ENCODE measurements at regions not wholly inside any gene's neighbourhood (a gene's known extent, or its start where the extent isn't known, plus 50 kb on each side); places are given as distances from the start of the nearest gene placed in this dataset.

- DNase-seq (ENCODE audit: low spot score) = no peak
- Histone ChIP-seq H3K27ac (no peak overlapping the region), H3K4me3 (no peak overlapping the region)
- TF ChIP-seq, protein P1, sequence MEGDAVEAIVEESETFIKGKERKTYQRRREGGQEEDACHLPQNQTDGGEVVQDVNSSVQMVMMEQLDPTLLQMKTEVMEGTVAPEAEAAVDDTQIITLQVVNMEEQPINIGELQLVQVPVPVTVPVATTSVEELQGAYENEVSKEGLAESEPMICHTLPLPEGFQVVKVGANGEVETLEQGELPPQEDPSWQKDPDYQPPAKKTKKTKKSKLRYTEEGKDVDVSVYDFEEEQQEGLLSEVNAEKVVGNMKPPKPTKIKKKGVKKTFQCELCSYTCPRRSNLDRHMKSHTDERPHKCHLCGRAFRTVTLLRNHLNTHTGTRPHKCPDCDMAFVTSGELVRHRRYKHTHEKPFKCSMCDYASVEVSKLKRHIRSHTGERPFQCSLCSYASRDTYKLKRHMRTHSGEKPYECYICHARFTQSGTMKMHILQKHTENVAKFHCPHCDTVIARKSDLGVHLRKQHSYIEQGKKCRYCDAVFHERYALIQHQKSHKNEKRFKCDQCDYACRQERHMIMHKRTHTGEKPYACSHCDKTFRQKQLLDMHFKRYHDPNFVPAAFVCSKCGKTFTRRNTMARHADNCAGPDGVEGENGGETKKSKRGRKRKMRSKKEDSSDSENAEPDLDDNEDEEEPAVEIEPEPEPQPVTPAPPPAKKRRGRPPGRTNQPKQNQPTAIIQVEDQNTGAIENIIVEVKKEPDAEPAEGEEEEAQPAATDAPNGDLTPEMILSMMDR (IDR thresholded peaks at IDR 0.05) = no peak
Measured at GRCh38 chr4:122293374-122294365, 85.1 kb upstream of the ADAD1 start.

DNA sequence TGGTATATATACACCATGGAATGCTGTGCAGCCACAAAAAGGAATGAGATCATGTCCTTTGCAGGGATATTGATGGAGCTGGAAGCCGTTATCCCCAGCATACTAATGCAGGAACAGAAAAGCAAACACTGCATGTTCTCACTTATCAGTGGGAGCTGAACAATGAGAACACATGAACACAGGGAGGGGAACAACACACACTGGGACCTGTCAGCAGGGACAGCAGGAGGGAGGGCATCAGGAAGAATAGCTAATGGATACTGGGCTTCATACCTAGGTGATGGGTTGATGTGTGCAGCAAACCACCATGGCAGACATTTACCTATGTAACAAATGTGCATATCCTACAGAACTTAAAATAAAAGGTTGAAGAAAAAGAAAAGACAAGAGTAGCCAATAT lies 81.1 kb upstream of the ADAD1 start:
- no peak overlapping the region for H3K27ac ChIP-seq
- DNase-seq (ENCODE audit: low spot score) = no peak
- TF ChIP-seq, protein P1 (IDR thresholded peaks at IDR 0.05) = no peak

GRCh38 chr4:122300776-122301175 lies 78.0 kb upstream of the ADAD1 start:
- Histone ChIP-seq H3K4me3 (no peak overlapping the region), H3K27ac (no peak overlapping the region)
- DNase-seq (ENCODE audit: low spot score) = no peak
- TF ChIP-seq, protein P1 (IDR thresholded peaks at IDR 0.05) = no peak

More for the DNA sequence above, 81.1 kb upstream of the ADAD1 start:
- H3K4me3 ChIP-seq = no peak overlapping the region

- no peak for DNase-seq (ENCODE audit: low spot score)
- Histone ChIP-seq H3K27ac (no peak overlapping the region), H3K4me3 (no peak overlapping the region)
- TF ChIP-seq, protein P1 (IDR thresholded peaks at IDR 0.05) = no peak
Measured at GRCh38 chr4:122305853-122306252, 73.0 kb upstream of the ADAD1 start.

GRCh38 chr4:122309988-122310626 lies 68.7 kb upstream of the ADAD1 start:
- DNase-seq (ENCODE audit: low spot score) = no peak
- Histone ChIP-seq H3K4me3 (no peak overlapping the region), H3K27ac (no peak overlapping the region)
- TF ChIP-seq, protein P1 (IDR thresholded peaks at IDR 0.05) = peak; percentile 34

DNA sequence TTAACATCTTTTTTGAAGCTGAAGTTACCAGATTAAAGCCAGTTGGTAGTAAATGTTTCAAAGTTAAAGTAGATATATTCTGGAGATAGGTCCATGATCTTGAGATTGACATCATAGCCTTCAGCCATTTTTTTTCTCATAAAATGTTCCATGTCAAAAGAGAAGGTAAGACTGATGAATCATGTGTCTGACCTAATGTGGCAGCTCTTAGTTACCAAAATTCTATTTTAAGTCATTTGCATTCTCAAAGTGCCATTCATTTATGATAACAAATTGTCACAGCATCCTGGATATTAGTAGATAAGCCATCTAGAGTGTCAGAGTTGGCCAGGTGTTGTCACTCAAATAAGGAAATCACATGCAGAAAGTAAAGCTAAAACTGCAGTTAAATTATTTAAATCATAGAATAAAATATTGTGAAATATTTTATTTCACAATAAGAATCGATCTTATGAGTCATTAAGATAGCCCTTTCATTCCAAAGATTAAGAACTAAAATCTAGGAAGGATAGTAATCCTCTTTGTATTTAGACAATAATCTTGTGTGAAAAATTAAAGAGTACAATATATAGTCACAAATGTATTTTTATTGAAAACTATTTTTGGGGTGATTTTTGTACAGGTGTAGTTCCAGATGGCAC lies 65.7 kb upstream of the ADAD1 start:
- DNase-seq (ENCODE audit: low spot score) = no peak
- Histone ChIP-seq H3K4me3 (no peak overlapping the region), H3K27ac (no peak overlapping the region)
- TF ChIP-seq, protein P1 (IDR thresholded peaks at IDR 0.05) = no peak
